DOHH2 (cell line): ENCODE measurements at regions not wholly inside any gene's neighbourhood (a gene's known extent, or its start where the extent isn't known, plus 50 kb on each side); places are given as distances from the start of the nearest gene placed in this dataset.

ENCODE experiments used
- H3F3A ChIP-seq: fragments of 200-600 bp; sonication (generic), shearing (Covaris generic); 2 replicates; pipeline ENCODE4 v1.6.0; 2016; ENCODE audit warnings: antibody characterized with exemption, mild to moderate bottlenecking; ENCODE audit not compliant: control insufficient read depth, insufficient read depth
- H3K27ac ChIP-seq: fragments of 200-600 bp; sonication (generic); 2 replicates; pipeline ENCODE4 v1.5.1; 2014; ENCODE audit warnings: low read depth, mild to moderate bottlenecking, low read length, moderate library complexity
- H3K27me3 ChIP-seq: fragments of 200-600 bp; sonication (generic); 2 replicates; pipeline ENCODE4 v1.6.1; 2014; ENCODE audit warnings: mild to moderate bottlenecking, low read length, mixed read lengths; ENCODE audit not compliant: control insufficient read depth
- H3K36me3 ChIP-seq: fragments of 200-600 bp; sonication (generic); 2 replicates; pipeline ENCODE4 v1.6.1; 2014; ENCODE audit warnings: mild to moderate bottlenecking, low read length, moderate library complexity, mixed read lengths; ENCODE audit not compliant: control insufficient read depth
- H3K4me1 ChIP-seq: fragments of 200-600 bp; sonication (generic); 2 replicates; pipeline ENCODE4 v1.6.1; 2014; ENCODE audit warnings: mild to moderate bottlenecking, low read length, mixed read lengths; ENCODE audit not compliant: control insufficient read depth
- H3K4me2 ChIP-seq: fragments of 200-600 bp; sonication (generic); 2 replicates; pipeline ENCODE4 v1.6.0; 2014; ENCODE audit warnings: mild to moderate bottlenecking, low read length, moderate library complexity
- H3K4me3 ChIP-seq: fragments of 200-600 bp; sonication (generic); 2 replicates; pipeline ENCODE4 v1.5.1; 2014; ENCODE audit warnings: mild to moderate bottlenecking, low read length, mixed read lengths
- H3K79me2 ChIP-seq: fragments of 200-600 bp; sonication (generic); 2 replicates; pipeline ENCODE4 v1.6.1; 2014; ENCODE audit warnings: mild to moderate bottlenecking, low read length, mixed read lengths; ENCODE audit not compliant: control insufficient read depth
- H3K9me2 ChIP-seq: fragments of 200-600 bp; sonication (generic); replicated peaks from 2 replicates; pipeline ENCODE4 v1.6.1; 2014; ENCODE audit warnings: mild to moderate bottlenecking, low read length, mixed read lengths; ENCODE audit not compliant: control insufficient read depth
- H3K9me3 ChIP-seq: fragments of 200-600 bp; sonication (generic); 2 replicates; pipeline ENCODE4 v1.6.1; 2014; ENCODE audit warnings: antibody characterized with exemption, low read length, mixed read lengths; ENCODE audit not compliant: control insufficient read depth, insufficient read depth
- H4K20me1 ChIP-seq: fragments of 200-600 bp; sonication (generic); 2 replicates; pipeline ENCODE4 v1.6.0; 2014; ENCODE audit warnings: low read depth, mild to moderate bottlenecking, antibody characterized with exemption, low read length, moderate library complexity; ENCODE audit not compliant: control insufficient read depth, insufficient read depth
- CTCF ChIP-seq: fragments of 200-600 bp; sonication (generic); IDR thresholded peaks from one replicate; pipeline ENCODE4 v1.5.1; 2014; ENCODE audit warnings: antibody characterized with exemption, mild to moderate bottlenecking, low read depth, low read length; ENCODE audit not compliant: poor library complexity, severe bottlenecking
- EZH2phosphoT487 ChIP-seq: fragments of 200-600 bp; sonication (generic); IDR thresholded peaks from 2 replicates; pipeline ENCODE4 v1.6.1; 2017; ENCODE audit warnings: borderline replicate concordance, mild to moderate bottlenecking, antibody characterized with exemption, low read length, moderate library complexity, mixed read lengths

GRCh38 chr11:111168871-111169270 is 76.7 kb upstream of the POU2AF2 start:
- TF ChIP-seq CTCF (no peak), EZH2phosphoT487 (no peak)
- no peak overlapping the region for H3K4me3 ChIP-seq

GRCh38 chr11:111167666-111168065 is 77.9 kb upstream of the POU2AF2 start:
- H3K4me2 ChIP-seq: no peak overlapping the region
- H3K4me1 ChIP-seq: 0 out of 2 replicates have a peak, but pooled peaks cover 4% of the 10 kb centered on the region
- no peak overlapping the region for H3K4me3 ChIP-seq
- no peaks in the 10 kb centered on the region for H3K9me2 ChIP-seq
- no peaks in the 10 kb centered on the region for H3F3A ChIP-seq
- H4K20me1 ChIP-seq: no peaks in the 10 kb centered on the region
- no peaks in the 10 kb centered on the region for H3K27me3 ChIP-seq
- H3K9me3 ChIP-seq: no peaks in the 10 kb centered on the region
- H3K79me2 ChIP-seq: no peaks in the 10 kb centered on the region
- no peak for TF ChIP-seq EZH2phosphoT487
- no peak for TF ChIP-seq CTCF
- no peak overlapping the region for H3K27ac ChIP-seq
- H3K36me3 ChIP-seq: no peaks in the 10 kb centered on the region

More at GRCh38 chr11:111168871-111169270, 76.7 kb upstream of the POU2AF2 start:
- peaks cover 7% of the 10 kb centered on the region for H3K4me1 ChIP-seq
- no peaks in the 10 kb centered on the region for H3K27me3 ChIP-seq
- H3K27ac ChIP-seq: no peak overlapping the region
- H3F3A ChIP-seq: no peaks in the 10 kb centered on the region
- no peaks in the 10 kb centered on the region for H3K79me2 ChIP-seq
- no peaks in the 10 kb centered on the region for H4K20me1 ChIP-seq
- no peaks in the 10 kb centered on the region for H3K9me3 ChIP-seq
- H3K4me2 ChIP-seq: no peak overlapping the region
- no peaks in the 10 kb centered on the region for H3K36me3 ChIP-seq
- H3K9me2 ChIP-seq: no peaks in the 10 kb centered on the region

- H3K9me2 ChIP-seq: no peaks in the 10 kb centered on the region
- H3K9me3 ChIP-seq: no peaks in the 10 kb centered on the region
- no peaks in the 10 kb centered on the region for H3F3A ChIP-seq
- no peak for TF ChIP-seq CTCF
- TF ChIP-seq EZH2phosphoT487: no peak
- H4K20me1 ChIP-seq: no peaks in the 10 kb centered on the region
- H3K36me3 ChIP-seq: no peaks in the 10 kb centered on the region
- no peak overlapping the region for H3K27ac ChIP-seq
- no peaks in the 10 kb centered on the region for H3K79me2 ChIP-seq
- peaks cover 9% of the 10 kb centered on the region; the same call in 1 of the 2 replicates for H3K4me1 ChIP-seq
- no peaks in the 10 kb centered on the region for H3K27me3 ChIP-seq
- H3K4me2 ChIP-seq: no peak overlapping the region
- H3K4me3 ChIP-seq: no peak overlapping the region
Observed at GRCh38 chr11:111166598-111166997, 78.9 kb upstream of the POU2AF2 start.

GRCh38 chr11:111162305-111162704 is 83.2 kb upstream of the POU2AF2 start:
- Histone ChIP-seq H3K9me3 (no peaks in the 10 kb centered on the region), H3F3A (no peaks in the 10 kb centered on the region)

More at GRCh38 chr11:111162305-111162704, 83.2 kb upstream of the POU2AF2 start:
- Histone ChIP-seq H3K4me2 (no peak overlapping the region), H4K20me1 (no peaks in the 10 kb centered on the region), H3K27me3 (no peaks in the 10 kb centered on the region), H3K4me3 (no peak overlapping the region), H3K36me3 (no peaks in the 10 kb centered on the region), H3K27ac (no peak overlapping the region), H3K4me1 (peaks cover 9% of the 10 kb centered on the region; the same call in 1 of the 2 replicates), H3K79me2 (no peaks in the 10 kb centered on the region), H3K9me2 (no peaks in the 10 kb centered on the region)
- TF ChIP-seq EZH2phosphoT487 (no peak), CTCF (no peak)
